IMR-90 (cell line): ENCODE measurements at regions not wholly inside any gene's neighbourhood (a gene's known extent, or its start where the extent isn't known, plus 50 kb on each side); places are given as distances from the start of the nearest gene placed in this dataset.

ENCODE experiments used
- ATAC-seq: fragments of 200-7000 bp; cut with Tn5 transposase; 2 replicates; pipeline ENCODE4 v1.9.1; 2020; ENCODE audit warnings: low read depth, mild to moderate bottlenecking, moderate library complexity
- BruUV-seq: library from RNA; stranded (reverse); fragments of 400-500 nt; replicated peaks from 2 replicates; lab custom pipeline; 2021; lab: Mats Ljungman, UMichigan
- CTCF ChIA-PET: fragments of 300-600 bp; formaldehyde crosslinking; extraction: SDS; loops from one replicate; lab custom pipeline; 2021; ENCODE audit warnings: antibody characterized with exemption; lab: Yijun Ruan, JAX
- POLR2A ChIA-PET: fragments of 300-600 bp; sonication (Branson Sonifier 250); formaldehyde crosslinking; loops from one replicate; lab custom pipeline; 2022; ENCODE audit warnings: antibody characterized with exemption; ENCODE audit not compliant: unreplicated experiment; lab: Charles Lee
- DNase-seq: peaks from one replicate; pipeline ENCODE4 v3.0.0; 2013
- H2AFZ ChIP-seq: replicated peaks from 2 replicates; pipeline ENCODE3; 2013; ENCODE audit warnings: low read length, mild to moderate bottlenecking; ENCODE audit not compliant: poor library complexity
- H2AK5ac ChIP-seq: 2 replicates; pipeline ENCODE4 v1.6.1; 2013; ENCODE audit warnings: low read depth, low read length, inconsistent platforms
- H2AK9ac ChIP-seq: replicated peaks from 2 replicates; pipeline ENCODE3; 2013; ENCODE audit warnings: mild to moderate bottlenecking, low read depth, low read length, moderate library complexity; ENCODE audit not compliant: poor library complexity
- H2BK120ac ChIP-seq: 2 replicates; pipeline ENCODE4 v1.6.1; 2013; ENCODE audit warnings: low read depth, low read length, inconsistent platforms
- H2BK15ac ChIP-seq: 3 replicates; pipeline ENCODE4 v1.6.1; 2013; ENCODE audit warnings: low read depth, low read length, inconsistent platforms
- H2BK20ac ChIP-seq: 2 replicates; pipeline ENCODE4 v1.6.1; 2013; ENCODE audit warnings: low read depth, mild to moderate bottlenecking, inconsistent platforms, low read length, moderate library complexity
- H2BK5ac ChIP-seq: 2 replicates; pipeline ENCODE4 v1.6.1; 2013; ENCODE audit warnings: mild to moderate bottlenecking, low read depth, low read length, inconsistent platforms; ENCODE audit not compliant: poor library complexity, severe bottlenecking
- H3K14ac ChIP-seq: replicated peaks from 2 replicates; pipeline ENCODE4 v1.6.1; 2013; ENCODE audit warnings: low read depth, low read length, inconsistent platforms
- H3K18ac ChIP-seq: 2 replicates; pipeline ENCODE4 v1.6.1; 2013; ENCODE audit warnings: low read depth, low read length, control low read depth
- H3K23ac ChIP-seq: 2 replicates; pipeline ENCODE4 v1.6.1; 2013; ENCODE audit warnings: low read depth, low read length, inconsistent platforms
- H3K27ac ChIP-seq: 2 replicates; pipeline ENCODE4 v1.5.1; 2013; ENCODE audit warnings: mild to moderate bottlenecking, control low read depth, low read length; ENCODE audit not compliant: insufficient read depth
- H3K27me3 ChIP-seq: 2 replicates; pipeline ENCODE4 v1.6.1; 2013; ENCODE audit warnings: low read length; ENCODE audit not compliant: control insufficient read depth, insufficient read depth
- H3K36me3 ChIP-seq: 2 replicates; pipeline ENCODE4 v1.6.1; 2013; ENCODE audit warnings: low read length, mixed read lengths; ENCODE audit not compliant: control insufficient read depth, insufficient read depth
- H3K4ac ChIP-seq: 2 replicates; pipeline ENCODE4 v1.6.1; 2013; ENCODE audit warnings: low read depth, low read length, inconsistent platforms
- H3K4me1 ChIP-seq: 2 replicates; pipeline ENCODE4 v1.6.1; 2013; ENCODE audit warnings: low read length, mixed read lengths; ENCODE audit not compliant: control insufficient read depth, insufficient read depth
- H3K4me2 ChIP-seq: 2 replicates; pipeline ENCODE4 v1.6.1; 2013; ENCODE audit warnings: low read depth, mild to moderate bottlenecking, control low read depth, low read length, moderate library complexity
- H3K4me3 ChIP-seq: 2 replicates; pipeline ENCODE4 v1.5.1; 2013; ENCODE audit warnings: low read depth, mild to moderate bottlenecking, control low read depth, low read length, moderate library complexity; ENCODE audit not compliant: insufficient read depth
- H3K56ac ChIP-seq: 2 replicates; pipeline ENCODE4 v1.6.1; 2013; ENCODE audit warnings: low read length, inconsistent platforms; ENCODE audit not compliant: insufficient read depth; ENCODE audit errors: extremely low read depth
- H3K79me1 ChIP-seq, 2 experiments: 2 replicates each; pipeline ENCODE4 v1.6.1; 2013; ENCODE audit warnings: low read length in 2 of 2, inconsistent platforms in 1 of 2, low read depth in 1 of 2
- H3K9ac ChIP-seq: 2 replicates; pipeline ENCODE4 v1.6.1; 2013; ENCODE audit warnings: low read depth, low read length, control low read depth
- H3K9me1 ChIP-seq: 2 replicates; pipeline ENCODE4 v1.6.1; 2013; ENCODE audit warnings: low read length, inconsistent platforms; ENCODE audit not compliant: insufficient read depth
- H3K9me3 ChIP-seq: 2 replicates; pipeline ENCODE4 v1.6.1; 2013; ENCODE audit warnings: low read length; ENCODE audit not compliant: control insufficient read depth, insufficient read depth
- H4K20me1 ChIP-seq: 2 replicates; pipeline ENCODE4 v1.6.1; 2013; ENCODE audit warnings: low read length, inconsistent platforms; ENCODE audit not compliant: insufficient read depth
- H4K5ac ChIP-seq: 2 replicates; pipeline ENCODE4 v1.6.1; 2013; ENCODE audit warnings: mild to moderate bottlenecking, low read depth, low read length, control low read depth
- H4K8ac ChIP-seq, 2 experiments: 2 replicates each; pipeline ENCODE4 v1.6.1; 2013; ENCODE audit warnings: low read depth in 2 of 2, low read length in 2 of 2, control low read depth in 1 of 2, inconsistent platforms in 1 of 2
- H4K91ac ChIP-seq: 2 replicates; pipeline ENCODE4 v1.6.1; 2013; ENCODE audit warnings: low read depth, low read length, inconsistent platforms; ENCODE audit not compliant: insufficient read depth
- CEBPB ChIP-seq: IDR thresholded peaks from 2 replicates; pipeline ENCODE4 v1.6.1; 2012; ENCODE audit warnings: low read depth, low read length, improper control_type of control experiment
- CHD1 ChIP-seq: IDR thresholded peaks from 2 replicates; pipeline ENCODE4 v1.6.1; 2012; ENCODE audit warnings: low read depth, low read length, improper control_type of control experiment
- FOS ChIP-seq: fragments of 150-350 bp; IDR thresholded peaks from 2 replicates; pipeline ENCODE4 v1.6.1; 2016; ENCODE audit warnings: low read depth, low read length
- MAFK ChIP-seq: IDR thresholded peaks from 2 replicates; pipeline ENCODE4 v1.6.1; 2012; ENCODE audit warnings: low read depth, low read length, improper control_type of control experiment
- NFE2L2 ChIP-seq: fragments of 150-350 bp; IDR thresholded peaks from 2 replicates; pipeline ENCODE4 v1.6.1; 2016; ENCODE audit warnings: low read depth, mild to moderate bottlenecking, low read length
- POLR2A ChIP-seq: IDR thresholded peaks from 2 replicates; pipeline ENCODE4 v1.6.1; 2012; ENCODE audit warnings: mild to moderate bottlenecking, low read depth, low read length
- RFX5 ChIP-seq: IDR thresholded peaks from 2 replicates; pipeline ENCODE4 v1.8.0; 2012; ENCODE audit warnings: low read depth, mild to moderate bottlenecking, low read length, moderate library complexity
- SMC3 ChIP-seq: fragments of 150-350 bp; IDR thresholded peaks from 2 replicates; pipeline ENCODE4 v1.6.1; 2016; ENCODE audit warnings: low read depth, mild to moderate bottlenecking, antibody characterized with exemption, low read length, moderate library complexity
- WGBS, 2 experiments: methylation state at CpG; one replicate each; pipeline versions ENCODE4 v1.1.5 to v1.1.7; 2013; ENCODE audit warnings: missing lambda C conversion rate in 2 of 2; ENCODE audit not compliant: insufficient read length in 1 of 2; ENCODE audit errors: extremely low coverage in 2 of 2; 5-methylcytosine and 5-hydroxymethylcytosine counted together
- dilution Hi-C: fragments of 300-500 bp; cut with HindIII; formaldehyde crosslinking; loops from one replicate; pipeline ENCODE4 v1.14.3; 2018; ENCODE audit warnings: low sequenced_read_pairs; ENCODE audit not compliant: unreplicated experiment
- in situ Hi-C: fragments of 300-500 bp; cut with MboI; formaldehyde crosslinking; loops from 3 replicates; pipeline ENCODE4 v1.14.3; 2019; ENCODE audit warnings: low sequenced_read_pairs, inconsistent platforms, mixed read lengths
- intact Hi-C: fragments of 100-400 bp; cut with micrococcal nuclease; formaldehyde crosslinking; loops from 2 replicates; pipeline ENCODE4 v1.10.0; 2022
- TF ChIP-seq, protein P1 (sequence below): conservative IDR thresholded peaks from 2 replicates; pipeline ENCODE4 v1.5.1; 2012; ENCODE audit warnings: mild to moderate bottlenecking, low read depth, low read length, improper control_type of control experiment

GRCh38 chr4:22030307-22030706 lies 81.7 kb upstream of the KCNIP4 start:
- no peak overlapping the region for H4K91ac ChIP-seq
- no peak overlapping the region for H3K56ac ChIP-seq
- H2BK120ac ChIP-seq = no peak overlapping the region
- no peaks in the 10 kb centered on the region for H3K36me3 ChIP-seq
- H2BK20ac ChIP-seq = no peak overlapping the region
- no peak overlapping the region for H3K18ac ChIP-seq
- H2AK5ac ChIP-seq = no peak overlapping the region
- no peak overlapping the region for H4K5ac ChIP-seq
- no TSS peak for BruUV-seq
- H4K20me1 ChIP-seq = no peaks in the 10 kb centered on the region
- H3K4me1 ChIP-seq = no peaks in the 10 kb centered on the region
- H3K14ac ChIP-seq = no peak overlapping the region
- CTCF ChIA-PET = no interaction called here
- no peak overlapping the region for H2BK15ac ChIP-seq
- H3K9me3 ChIP-seq = no peaks in the 10 kb centered on the region
- no peak overlapping the region for H2AFZ ChIP-seq
- H3K9ac ChIP-seq = no peak overlapping the region
- no peak overlapping the region for H2BK5ac ChIP-seq
- WGBS, 2 experiments = no CpG with 5 or more reads among the region's 5 CpGs
- no peak overlapping the region for H3K4me3 ChIP-seq
- no peak for TF ChIP-seq MAFK
- no peak for TF ChIP-seq SMC3
- TF ChIP-seq RFX5 = no peak
- no peak for TF ChIP-seq FOS
- TF ChIP-seq POLR2A = no peak
- TF ChIP-seq, protein P1, sequence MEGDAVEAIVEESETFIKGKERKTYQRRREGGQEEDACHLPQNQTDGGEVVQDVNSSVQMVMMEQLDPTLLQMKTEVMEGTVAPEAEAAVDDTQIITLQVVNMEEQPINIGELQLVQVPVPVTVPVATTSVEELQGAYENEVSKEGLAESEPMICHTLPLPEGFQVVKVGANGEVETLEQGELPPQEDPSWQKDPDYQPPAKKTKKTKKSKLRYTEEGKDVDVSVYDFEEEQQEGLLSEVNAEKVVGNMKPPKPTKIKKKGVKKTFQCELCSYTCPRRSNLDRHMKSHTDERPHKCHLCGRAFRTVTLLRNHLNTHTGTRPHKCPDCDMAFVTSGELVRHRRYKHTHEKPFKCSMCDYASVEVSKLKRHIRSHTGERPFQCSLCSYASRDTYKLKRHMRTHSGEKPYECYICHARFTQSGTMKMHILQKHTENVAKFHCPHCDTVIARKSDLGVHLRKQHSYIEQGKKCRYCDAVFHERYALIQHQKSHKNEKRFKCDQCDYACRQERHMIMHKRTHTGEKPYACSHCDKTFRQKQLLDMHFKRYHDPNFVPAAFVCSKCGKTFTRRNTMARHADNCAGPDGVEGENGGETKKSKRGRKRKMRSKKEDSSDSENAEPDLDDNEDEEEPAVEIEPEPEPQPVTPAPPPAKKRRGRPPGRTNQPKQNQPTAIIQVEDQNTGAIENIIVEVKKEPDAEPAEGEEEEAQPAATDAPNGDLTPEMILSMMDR = no peak
- no peak for TF ChIP-seq CEBPB
- TF ChIP-seq NFE2L2 = no peak
- TF ChIP-seq CHD1 = no peak
- DNase-seq (no peak), ATAC-seq (no peak)
- no peaks in the 10 kb centered on the region for H3K79me1 ChIP-seq
- H3K4me2 ChIP-seq = no peak overlapping the region
- no peak overlapping the region for H4K8ac ChIP-seq
- no peak overlapping the region for H3K4ac ChIP-seq
- no peak overlapping the region for H3K27ac ChIP-seq
- POLR2A ChIA-PET = no interaction called here
- no peak overlapping the region for H2AK9ac ChIP-seq
- in situ Hi-C loops (no loop called here), intact Hi-C loops (no loop called here), dilution Hi-C loops (no loop called here)
- H3K27me3 ChIP-seq = no peaks in the 10 kb centered on the region
- no peaks in the 10 kb centered on the region for H3K9me1 ChIP-seq
- no peak overlapping the region for H3K23ac ChIP-seq
